DMS53 (cell line): ENCODE measurements at regions not wholly inside any gene's neighbourhood (a gene's known extent, or its start where the extent isn't known, plus 50 kb on each side); places are given as distances from the start of the nearest gene placed in this dataset.
"Not testable (repeated sequence)": the region's sequence is repeated elsewhere in the genome, so short reads cannot be mapped to it uniquely, and the experiment has no call there.

Source experiments
- DNase-seq: peaks from one replicate; lab custom pipeline; 2025; lab: John Stamatoyannopoulos, UW

- peak; percentile 39 for DNase-seq
These were observed 148.9 kb upstream of the GBE1 start for GRCh38 chr3:81910244-81910852.

GRCh38 chr3:81909796-81910195 is 148.4 kb upstream of the GBE1 start:
- no peak for DNase-seq

DNA sequence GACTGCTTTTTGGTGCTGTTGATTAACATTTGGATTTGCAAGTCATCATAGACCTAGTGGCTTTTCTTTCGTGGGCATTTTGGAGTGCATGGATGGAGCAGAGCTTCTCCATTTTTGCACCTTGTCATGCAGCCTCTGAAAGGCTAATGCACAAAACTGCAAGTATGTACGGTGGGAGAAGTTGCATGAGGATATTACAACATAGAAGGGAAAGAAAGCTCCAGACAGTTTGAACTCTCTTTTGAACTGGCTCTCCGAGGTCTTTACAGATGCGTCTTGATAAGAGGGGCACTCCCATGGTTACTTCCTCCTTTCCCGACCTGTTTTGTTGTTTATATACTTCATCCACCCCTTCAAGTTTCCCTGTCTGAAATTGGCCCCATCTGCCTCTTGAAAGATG is 147.1 kb upstream of the GBE1 start:
- DNase-seq: no peak

DNA sequence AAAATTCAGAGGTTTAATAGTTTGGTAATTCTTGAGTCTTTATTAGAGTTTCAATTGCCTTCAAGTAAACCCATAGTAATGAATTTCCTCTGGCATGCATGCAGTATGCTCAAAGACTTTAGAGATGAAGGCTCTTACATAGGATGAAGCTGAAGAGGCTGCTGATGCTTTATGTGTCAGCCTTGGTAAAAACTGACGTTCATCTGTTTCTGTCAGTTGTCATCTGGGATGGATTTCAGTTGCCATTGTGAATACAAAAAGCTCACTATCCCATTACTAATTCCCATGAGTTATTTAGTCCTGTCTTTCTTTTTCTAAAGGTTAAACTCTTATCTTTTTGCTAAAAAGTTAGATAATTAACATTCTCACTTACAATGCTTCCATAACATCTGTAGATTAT is 136.9 kb upstream of the GBE1 start:
- DNase-seq: no peak

DNA sequence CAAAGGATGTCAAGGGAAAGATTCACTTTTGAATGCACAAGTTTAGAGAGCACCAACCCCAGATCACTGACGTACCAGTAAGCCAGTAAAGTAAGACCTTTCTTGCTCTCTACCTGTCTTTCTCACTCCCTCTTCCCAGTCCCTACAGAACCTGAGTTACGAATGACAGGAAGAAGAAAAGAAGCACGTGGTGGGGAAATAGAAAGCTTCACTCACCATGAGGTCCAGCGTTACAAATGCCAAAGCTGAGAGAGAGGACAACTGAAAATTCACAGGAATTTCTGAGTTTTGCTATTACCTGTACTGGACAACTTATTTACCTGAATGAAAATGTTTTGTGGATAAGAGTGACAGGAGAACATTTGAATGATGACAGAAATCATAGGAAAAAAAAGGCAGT is 133.2 kb upstream of the GBE1 start:
- no peak for DNase-seq

GRCh38 chr3:81891055-81891895 is 129.8 kb upstream of the GBE1 start:
- peak; percentile 14 for DNase-seq

GRCh38 chr3:81888914-81889557 is 127.6 kb upstream of the GBE1 start:
- no peak for DNase-seq

DNA sequence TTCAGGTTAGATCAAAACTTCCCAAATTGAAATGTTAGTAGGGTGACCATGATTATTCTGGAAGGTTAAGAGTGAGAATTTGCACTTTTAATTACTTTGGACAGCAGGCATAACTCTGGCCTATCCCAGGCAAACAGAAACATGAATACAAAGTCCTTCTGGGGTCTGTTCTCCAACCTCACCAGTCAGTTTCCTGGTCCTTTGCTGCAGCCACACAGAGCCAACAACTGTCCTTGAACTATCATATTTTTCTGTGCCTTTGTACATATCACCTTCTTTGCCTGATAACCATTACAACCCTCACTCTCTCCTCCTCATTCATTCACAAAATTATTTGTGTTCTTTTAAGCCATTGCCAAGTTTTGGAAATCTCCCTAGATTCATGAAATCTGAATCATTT is 126.0 kb upstream of the GBE1 start:
- no peak for DNase-seq

DNA sequence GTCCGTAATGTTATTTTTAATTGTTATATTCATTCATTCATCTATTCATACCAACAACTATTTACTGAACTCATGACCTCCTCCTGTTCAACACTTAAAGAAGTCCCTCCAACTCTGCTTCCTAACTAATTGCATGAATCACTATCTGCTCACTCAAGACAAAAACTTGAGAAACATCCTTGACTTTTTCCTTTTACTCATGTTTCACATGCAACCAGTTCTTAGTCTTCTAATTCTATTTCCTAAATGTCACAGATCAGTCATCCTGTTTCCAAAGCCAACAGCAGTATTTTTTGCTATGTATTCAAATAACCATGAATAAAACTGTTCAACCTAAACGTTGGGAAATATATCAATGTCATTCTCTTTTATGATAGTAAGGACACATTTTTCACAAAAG is 124.6 kb upstream of the GBE1 start:
- DNase-seq: no peak

GRCh38 chr3:81884791-81885190 is 123.3 kb upstream of the GBE1 start:
- no peak for DNase-seq

DNA sequence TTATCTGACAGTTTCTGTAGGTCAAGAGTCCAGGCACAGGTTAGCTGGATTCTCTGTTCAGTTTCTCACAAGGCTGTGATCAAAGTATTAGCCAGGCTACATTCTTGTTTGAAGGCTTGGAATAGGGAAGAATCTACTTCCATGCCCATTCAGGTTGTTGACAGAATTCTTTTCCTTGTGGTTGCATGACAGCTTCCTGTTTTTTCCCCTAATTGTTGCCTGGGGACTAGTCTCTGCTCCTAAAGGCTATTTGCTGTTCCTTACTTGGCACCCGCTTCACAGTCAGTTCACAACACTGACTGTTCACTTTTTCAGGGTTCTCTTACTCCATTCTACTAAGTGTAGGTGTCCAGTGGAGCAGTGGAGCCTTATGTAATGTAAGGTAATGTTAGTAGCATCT is 115.4 kb upstream of the GBE1 start:
- DNase-seq: no peak

DNA sequence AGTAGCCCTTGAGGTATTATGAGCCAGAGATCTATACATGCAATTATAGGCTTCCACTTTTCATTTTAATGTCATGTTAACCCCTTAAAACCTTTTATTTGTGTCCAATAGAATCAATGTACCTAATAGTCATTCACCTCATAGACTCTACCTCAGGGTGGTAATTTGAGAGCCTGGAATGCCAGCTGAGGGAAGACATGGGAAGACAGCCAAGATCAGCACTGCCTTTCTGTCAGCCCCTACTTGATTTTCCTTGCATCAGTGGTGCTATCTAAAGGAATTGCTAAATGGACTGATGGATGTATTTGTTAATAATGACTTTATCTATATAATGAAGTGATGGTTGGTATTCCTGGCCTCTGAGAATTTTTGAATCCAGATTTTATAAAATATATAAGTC is 113.3 kb upstream of the GBE1 start:
- no peak for DNase-seq

- no peak for DNase-seq
These were observed 111.1 kb upstream of the GBE1 start for GRCh38 chr3:81872566-81872965.

- DNase-seq: no peak
These were observed 110.1 kb upstream of the GBE1 start for GRCh38 chr3:81871358-81872155.

- no peak for DNase-seq
These were observed 107.9 kb upstream of the GBE1 start for GRCh38 chr3:81869382-81869781.

GRCh38 chr3:81868597-81868996 is 107.2 kb upstream of the GBE1 start:
- no peak for DNase-seq

GRCh38 chr3:81867875-81868274 is 106.4 kb upstream of the GBE1 start:
- DNase-seq: no peak

DNA sequence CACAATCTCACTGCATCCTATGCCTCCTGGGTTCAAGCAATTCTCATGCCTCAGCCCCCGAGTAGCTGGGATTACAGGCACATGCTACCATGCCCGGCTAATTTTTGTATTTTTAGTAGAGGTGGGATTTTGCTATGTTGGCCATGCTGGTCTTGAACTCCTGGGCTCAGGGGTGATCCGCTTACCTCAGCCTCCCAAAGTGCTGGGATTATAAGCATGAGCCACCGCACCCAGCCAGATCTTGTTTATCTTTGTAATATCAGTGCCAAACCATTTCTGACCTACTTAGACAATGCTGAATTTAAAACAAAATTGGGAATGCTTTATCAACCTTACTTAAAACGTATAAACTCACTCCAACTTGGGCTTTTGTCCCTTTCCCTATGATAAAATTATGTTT is 103.7 kb upstream of the GBE1 start:
- not testable (repeated sequence) for DNase-seq

DNA sequence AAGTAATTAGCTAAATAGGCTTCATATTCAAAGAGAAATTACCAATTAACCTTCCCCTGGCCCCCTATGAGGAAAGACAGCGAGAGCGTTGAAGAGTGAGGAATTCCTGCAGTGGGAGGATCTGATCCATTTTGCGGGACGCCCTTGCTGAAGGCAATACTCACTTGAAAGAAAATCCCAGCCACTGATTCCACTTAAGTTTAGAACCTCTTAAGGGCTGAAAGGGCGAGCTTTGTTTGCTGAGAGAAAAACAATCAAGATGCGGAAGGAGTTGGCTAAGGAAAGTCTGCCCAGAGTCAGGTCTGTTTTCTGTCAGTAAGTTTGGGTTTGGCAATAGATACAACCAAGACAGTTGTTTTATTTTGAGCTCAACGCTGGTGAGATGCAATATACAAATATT is 102.8 kb upstream of the GBE1 start:
- DNase-seq: no peak

GRCh38 chr3:81863756-81864155 is 102.3 kb upstream of the GBE1 start:
- DNase-seq: no peak

- DNase-seq: no peak
These were observed 100.1 kb upstream of the GBE1 start for GRCh38 chr3:81861593-81861992.

GRCh38 chr3:81859524-81859923 is 98.1 kb upstream of the GBE1 start:
- no peak for DNase-seq

DNA sequence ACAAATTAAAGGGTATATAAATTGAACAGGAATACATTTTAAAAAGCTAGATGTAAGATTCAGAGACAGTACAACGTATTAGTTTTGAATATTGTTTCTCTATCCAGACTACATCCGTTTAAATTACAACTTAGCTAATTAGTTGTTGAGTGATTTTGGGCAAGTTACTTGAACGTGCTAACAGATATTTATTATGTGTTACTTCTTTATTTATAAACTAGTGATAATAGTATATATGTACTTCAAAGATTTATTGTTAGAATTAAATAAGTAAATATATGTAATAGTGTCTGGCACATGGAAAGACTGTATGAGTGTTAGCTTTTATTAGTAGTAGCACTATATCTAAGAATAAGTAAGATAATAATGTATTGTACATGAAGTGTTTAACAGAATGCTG is 92.0 kb upstream of the GBE1 start:
- DNase-seq: no peak
